ENCODE measurements at regions not wholly inside any gene's neighbourhood (a gene's known extent, or its start where the extent isn't known, plus 50 kb on each side); places are given as distances from the start of the nearest gene placed in this dataset.

GRCh38 chr3:150041877-150042276 lies 71.2 kb upstream of the PFN2 start:
- Histone ChIP-seq H2AFZ (ENCODE audit: low read length) (no peak overlapping the region), H4K20me1 (ENCODE audit: insufficient read depth, low read length) (no peaks in the 10 kb centered on the region), H3K79me2 (ENCODE audit: low read length) (no peaks in the 10 kb centered on the region), H3K4me3 (ENCODE audit: low read length) (no peak overlapping the region), H3F3A (ENCODE audit: insufficient read depth, low read length) (no peaks in the 10 kb centered on the region), H3K4me1 (ENCODE audit: low read length) (no peaks in the 10 kb centered on the region), H3K4me2 (ENCODE audit: low read depth, low read length) (no peak overlapping the region), H3K27ac (ENCODE audit: low read length) (no peak overlapping the region), H3K27me3 (replicated peaks; ENCODE audit: insufficient read depth, low read length) (no peaks in the 10 kb centered on the region), H3K9ac (ENCODE audit: low read length) (no peak overlapping the region), H3K36me3 (replicated peaks; ENCODE audit: insufficient read depth, low read length) (no peaks in the 10 kb centered on the region), H3K9me3 (replicated peaks; ENCODE audit: insufficient read depth, low read length) (no peaks in the 10 kb centered on the region), H3K9me2 (replicated peaks; ENCODE audit: insufficient read depth, low read length) (no peaks in the 10 kb centered on the region)
- TF ChIP-seq CTCF (IDR thresholded peaks at IDR 0.05; ENCODE audit: low read length), result no peak
- TF ChIP-seq EZH2 (optimal IDR thresholded peaks at IDR 0.05; ENCODE audit: low read depth, low read length), result no peak
- no peak for TF ChIP-seq EZH2phosphoT487 (IDR thresholded peaks at IDR 0.05; ENCODE audit: low read length)
- DNase-seq, result no peak

GRCh38 chr3:150040097-150040496 lies 69.4 kb upstream of the PFN2 start:
- H3F3A ChIP-seq (ENCODE audit: insufficient read depth, low read length), result no peaks in the 10 kb centered on the region
- no peaks in the 10 kb centered on the region for H3K27me3 ChIP-seq (replicated peaks; ENCODE audit: insufficient read depth, low read length)
- no peak for DNase-seq
- H3K4me2 ChIP-seq (ENCODE audit: low read depth, low read length), result no peak overlapping the region
- H3K27ac ChIP-seq (ENCODE audit: low read length), result no peak overlapping the region
- no peaks in the 10 kb centered on the region for H3K79me2 ChIP-seq (ENCODE audit: low read length)
- no peak overlapping the region for H3K9ac ChIP-seq (ENCODE audit: low read length)
- H2AFZ ChIP-seq (ENCODE audit: low read length), result no peak overlapping the region
- TF ChIP-seq EZH2phosphoT487 (IDR thresholded peaks at IDR 0.05; ENCODE audit: low read length) (no peak), EZH2 (optimal IDR thresholded peaks at IDR 0.05; ENCODE audit: low read depth, low read length) (no peak), CTCF (IDR thresholded peaks at IDR 0.05; ENCODE audit: low read length) (no peak)
- H3K9me2 ChIP-seq (replicated peaks; ENCODE audit: insufficient read depth, low read length), result no peaks in the 10 kb centered on the region
- H3K4me1 ChIP-seq (ENCODE audit: low read length), result no peaks in the 10 kb centered on the region
- no peaks in the 10 kb centered on the region for H3K36me3 ChIP-seq (replicated peaks; ENCODE audit: insufficient read depth, low read length)
- H4K20me1 ChIP-seq (ENCODE audit: insufficient read depth, low read length), result no peaks in the 10 kb centered on the region
- H3K4me3 ChIP-seq (ENCODE audit: low read length), result no peak overlapping the region
- H3K9me3 ChIP-seq (replicated peaks; ENCODE audit: insufficient read depth, low read length), result no peaks in the 10 kb centered on the region

GRCh38 chr3:150038830-150039229 lies 68.1 kb upstream of the PFN2 start:
- Histone ChIP-seq H3K27ac (ENCODE audit: low read length) (no peak overlapping the region), H3K79me2 (ENCODE audit: low read length) (no peaks in the 10 kb centered on the region), H4K20me1 (ENCODE audit: insufficient read depth, low read length) (no peaks in the 10 kb centered on the region), H3K4me2 (ENCODE audit: low read depth, low read length) (no peak overlapping the region), H3K9me2 (replicated peaks; ENCODE audit: insufficient read depth, low read length) (no peaks in the 10 kb centered on the region), H3F3A (ENCODE audit: insufficient read depth, low read length) (no peaks in the 10 kb centered on the region), H3K27me3 (replicated peaks; ENCODE audit: insufficient read depth, low read length) (no peaks in the 10 kb centered on the region), H3K4me1 (ENCODE audit: low read length) (no peaks in the 10 kb centered on the region), H3K36me3 (replicated peaks; ENCODE audit: insufficient read depth, low read length) (no peaks in the 10 kb centered on the region), H3K9me3 (replicated peaks; ENCODE audit: insufficient read depth, low read length) (no peaks in the 10 kb centered on the region), H3K9ac (ENCODE audit: low read length) (no peak overlapping the region), H2AFZ (ENCODE audit: low read length) (no peak overlapping the region), H3K4me3 (ENCODE audit: low read length) (no peak overlapping the region)
- DNase-seq, result no peak
- TF ChIP-seq CTCF (IDR thresholded peaks at IDR 0.05; ENCODE audit: low read length) (no peak), EZH2phosphoT487 (IDR thresholded peaks at IDR 0.05; ENCODE audit: low read length) (no peak), EZH2 (optimal IDR thresholded peaks at IDR 0.05; ENCODE audit: low read depth, low read length) (no peak)
